ENCODE measurements at regions not wholly inside any gene's neighbourhood (a gene's known extent, or its start where the extent isn't known, plus 50 kb on each side); places are given as distances from the start of the nearest gene placed in this dataset.

GRCh38 chr11:121881806-121882205 is 234.2 kb downstream of the BLID start:
- TF ChIP-seq GTF2I (CRISPR knock-in tag; conservative IDR thresholded peaks at IDR 0.05) (no peak), ZNF671 (CRISPR knock-in tag; IDR thresholded peaks at IDR 0.05) (no peak), NFATC4 (CRISPR knock-in tag; IDR thresholded peaks at IDR 0.05) (no peak), TP53 (CRISPR knock-in tag; IDR thresholded peaks at IDR 0.05) (no peak)
- TF ChIP-seq, protein P1, sequence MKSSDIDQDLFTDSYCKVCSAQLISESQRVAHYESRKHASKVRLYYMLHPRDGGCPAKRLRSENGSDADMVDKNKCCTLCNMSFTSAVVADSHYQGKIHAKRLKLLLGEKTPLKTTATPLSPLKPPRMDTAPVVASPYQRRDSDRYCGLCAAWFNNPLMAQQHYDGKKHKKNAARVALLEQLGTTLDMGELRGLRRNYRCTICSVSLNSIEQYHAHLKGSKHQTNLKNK (CRISPR knock-in tag; IDR thresholded peaks at IDR 0.05): no peak
- ATAC-seq: no peak
- H3K36me3 Mint-ChIP-seq: no peaks in the 10 kb centered on the region
- no peak overlapping the region for H3K27ac Mint-ChIP-seq
- ChIA-PET POLR2A (no interaction called here), CTCF (no interaction called here)
- peaks cover 4% of the 10 kb centered on the region; the same call in 1 of the 2 replicates for H3K9me3 Mint-ChIP-seq
- no peaks in the 10 kb centered on the region for H3K4me1 Mint-ChIP-seq
- H3K4me3 Mint-ChIP-seq: no peak overlapping the region
- DNase-seq (ENCODE audit: low spot score): no peak
- no peaks in the 10 kb centered on the region; the same call in 1 of the 2 replicates for H3K27me3 Mint-ChIP-seq (ENCODE audit: low read depth)

GRCh38 chr11:121877152-121877551 is 238.9 kb downstream of the BLID start:
- H3K4me1 Mint-ChIP-seq: no peaks in the 10 kb centered on the region
- no peak for ATAC-seq
- DNase-seq (ENCODE audit: low spot score): no peak
- no peak overlapping the region for H3K4me3 Mint-ChIP-seq
- CTCF ChIA-PET: no interaction called here
- POLR2A ChIA-PET: no interaction called here
- H3K27me3 Mint-ChIP-seq (ENCODE audit: low read depth): peaks cover 2% of the 10 kb centered on the region; the same call in 1 of the 2 replicates
- H3K27ac Mint-ChIP-seq: no peak overlapping the region
- H3K9me3 Mint-ChIP-seq: no peaks in the 10 kb centered on the region
- no peaks in the 10 kb centered on the region for H3K36me3 Mint-ChIP-seq
- TF ChIP-seq RORB (CRISPR knock-in tag; IDR thresholded peaks at IDR 0.05) (no peak), ZNF532 (CRISPR knock-in tag; IDR thresholded peaks at IDR 0.05; ENCODE audit: borderline replicate concordance) (no peak), GRHL2 (CRISPR knock-in tag; IDR thresholded peaks at IDR 0.05; ENCODE audit: insufficient replicate concordance, severe bottlenecking) (no peak), FOXK1 (CRISPR knock-in tag; IDR thresholded peaks at IDR 0.05) (no peak), PRRX2 (CRISPR knock-in tag; IDR thresholded peaks at IDR 0.05) (no peak)
- TF ChIP-seq, protein P2, sequence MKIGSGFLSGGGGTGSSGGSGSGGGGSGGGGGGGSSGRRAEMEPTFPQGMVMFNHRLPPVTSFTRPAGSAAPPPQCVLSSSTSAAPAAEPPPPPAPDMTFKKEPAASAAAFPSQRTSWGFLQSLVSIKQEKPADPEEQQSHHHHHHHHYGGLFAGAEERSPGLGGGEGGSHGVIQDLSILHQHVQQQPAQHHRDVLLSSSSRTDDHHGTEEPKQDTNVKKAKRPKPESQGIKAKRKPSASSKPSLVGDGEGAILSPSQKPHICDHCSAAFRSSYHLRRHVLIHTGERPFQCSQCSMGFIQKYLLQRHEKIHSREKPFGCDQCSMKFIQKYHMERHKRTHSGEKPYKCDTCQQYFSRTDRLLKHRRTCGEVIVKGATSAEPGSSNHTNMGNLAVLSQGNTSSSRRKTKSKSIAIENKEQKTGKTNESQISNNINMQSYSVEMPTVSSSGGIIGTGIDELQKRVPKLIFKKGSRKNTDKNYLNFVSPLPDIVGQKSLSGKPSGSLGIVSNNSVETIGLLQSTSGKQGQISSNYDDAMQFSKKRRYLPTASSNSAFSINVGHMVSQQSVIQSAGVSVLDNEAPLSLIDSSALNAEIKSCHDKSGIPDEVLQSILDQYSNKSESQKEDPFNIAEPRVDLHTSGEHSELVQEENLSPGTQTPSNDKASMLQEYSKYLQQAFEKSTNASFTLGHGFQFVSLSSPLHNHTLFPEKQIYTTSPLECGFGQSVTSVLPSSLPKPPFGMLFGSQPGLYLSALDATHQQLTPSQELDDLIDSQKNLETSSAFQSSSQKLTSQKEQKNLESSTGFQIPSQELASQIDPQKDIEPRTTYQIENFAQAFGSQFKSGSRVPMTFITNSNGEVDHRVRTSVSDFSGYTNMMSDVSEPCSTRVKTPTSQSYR (CRISPR knock-in tag; IDR thresholded peaks at IDR 0.05): no peak

- Mint-ChIP-seq H3K27ac (no peak overlapping the region), H3K4me3 (no peak overlapping the region), H3K4me1 (peaks cover 25% of the 10 kb centered on the region), H3K27me3 (ENCODE audit: low read depth) (0 out of 2 replicates have a peak, but pooled peaks cover 2% of the 10 kb centered on the region), H3K9me3 (no peaks in the 10 kb centered on the region), H3K36me3 (no peaks in the 10 kb centered on the region)
- POLR2A ChIA-PET: no interaction called here
- no peak for DNase-seq (ENCODE audit: low spot score)
- no peak for ATAC-seq
- CTCF ChIA-PET: no interaction called here
- TF ChIP-seq ATF6 (CRISPR knock-in tag; IDR thresholded peaks at IDR 0.05) (no peak), ZNF219 (CRISPR knock-in tag; IDR thresholded peaks at IDR 0.05; ENCODE audit: borderline replicate concordance) (no peak), ZNF121 (CRISPR knock-in tag; IDR thresholded peaks at IDR 0.05) (no peak), ZNF396 (CRISPR knock-in tag; IDR thresholded peaks at IDR 0.05; ENCODE audit: borderline replicate concordance) (no peak), NR3C1 (CRISPR knock-in tag; conservative IDR thresholded peaks at IDR 0.05; ENCODE audit: low read depth) (no peak), OVOL2 (CRISPR knock-in tag; IDR thresholded peaks at IDR 0.05; ENCODE audit: borderline replicate concordance) (no peak)
- TF ChIP-seq, protein P3, sequence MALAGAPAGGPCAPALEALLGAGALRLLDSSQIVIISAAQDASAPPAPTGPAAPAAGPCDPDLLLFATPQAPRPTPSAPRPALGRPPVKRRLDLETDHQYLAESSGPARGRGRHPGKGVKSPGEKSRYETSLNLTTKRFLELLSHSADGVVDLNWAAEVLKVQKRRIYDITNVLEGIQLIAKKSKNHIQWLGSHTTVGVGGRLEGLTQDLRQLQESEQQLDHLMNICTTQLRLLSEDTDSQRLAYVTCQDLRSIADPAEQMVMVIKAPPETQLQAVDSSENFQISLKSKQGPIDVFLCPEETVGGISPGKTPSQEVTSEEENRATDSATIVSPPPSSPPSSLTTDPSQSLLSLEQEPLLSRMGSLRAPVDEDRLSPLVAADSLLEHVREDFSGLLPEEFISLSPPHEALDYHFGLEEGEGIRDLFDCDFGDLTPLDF (CRISPR knock-in tag; IDR thresholded peaks at IDR 0.05): no peak
- TF ChIP-seq, protein P4, sequence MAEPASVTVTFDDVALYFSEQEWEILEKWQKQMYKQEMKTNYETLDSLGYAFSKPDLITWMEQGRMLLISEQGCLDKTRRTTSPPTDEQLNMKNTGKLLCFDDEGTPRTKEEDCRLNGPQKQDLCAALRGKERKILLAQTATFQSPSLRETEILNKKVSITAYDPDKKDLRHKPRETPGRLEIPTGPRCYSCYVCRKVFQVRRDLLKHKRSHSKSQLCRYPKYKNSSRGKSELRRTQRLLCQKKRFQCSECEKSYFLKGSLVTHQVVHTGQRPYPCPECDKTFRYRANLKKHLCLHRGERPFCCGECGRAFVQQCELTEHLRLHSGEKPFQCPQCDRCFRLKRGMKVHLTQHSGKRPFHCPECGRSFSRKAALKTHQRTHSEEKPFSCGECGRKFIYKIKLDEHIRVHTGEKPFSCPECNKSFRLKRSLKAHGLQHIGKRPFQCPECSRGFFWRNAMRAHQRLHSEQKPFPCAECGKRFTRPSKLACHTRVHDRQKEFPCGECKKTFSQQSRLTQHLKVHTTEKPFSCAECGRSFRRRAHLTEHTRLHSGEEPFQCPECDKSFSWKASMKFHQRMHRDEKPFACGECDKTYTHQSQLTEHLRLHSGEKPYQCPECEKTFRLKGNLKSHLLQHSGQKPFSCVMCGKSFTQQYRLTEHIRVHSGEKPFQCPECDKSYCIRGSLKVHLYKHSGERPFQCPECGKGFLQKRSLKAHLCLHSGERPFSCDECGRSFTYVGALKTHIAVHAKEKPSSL (CRISPR knock-in tag; conservative IDR thresholded peaks at IDR 0.05): no peak
Observed at GRCh38 chr11:121873766-121874165, 242.2 kb downstream of the BLID start.
